ENCODE measurements at regions not wholly inside any gene's neighbourhood (a gene's known extent, or its start where the extent isn't known, plus 50 kb on each side); places are given as distances from the start of the nearest gene placed in this dataset.

GRCh38 chr10:55283031-55283430 lies 482.0 kb upstream of the PCDH15 start:
- TF ChIP-seq CTCF (IDR thresholded peaks at IDR 0.05) (no peak), POLR2A (IDR thresholded peaks at IDR 0.05) (no peak), POLR2AphosphoS5 (IDR thresholded peaks at IDR 0.05; ENCODE audit: insufficient read depth in 1 of 2, low read depth in 1 of 2) (no peak)

All from vagina (tissue), 2 donors.